ENCODE measurements at regions not wholly inside any gene's neighbourhood (a gene's known extent, or its start where the extent isn't known, plus 50 kb on each side); places are given as distances from the start of the nearest gene placed in this dataset.

DNA sequence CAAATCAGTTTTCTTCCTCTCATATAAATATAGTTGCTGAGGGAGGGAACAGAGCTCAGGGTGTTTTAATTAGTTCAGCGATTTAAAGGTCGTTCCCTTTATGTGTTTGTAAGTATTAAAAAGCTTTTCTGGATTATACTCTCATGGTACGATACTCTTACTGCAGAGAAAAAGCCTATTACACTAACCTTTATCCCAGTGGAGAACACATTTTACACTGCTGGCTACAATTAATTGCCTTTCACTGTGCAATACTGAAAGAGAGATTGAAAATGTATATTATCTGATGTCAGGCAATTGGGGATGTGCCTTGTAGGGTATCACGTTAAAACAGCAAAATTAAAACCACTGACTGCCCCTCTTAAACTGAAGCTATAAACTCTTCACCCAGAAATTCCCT, 526.9 kb upstream of the SGCG start:
- H3K23me2 ChIP-seq (ENCODE audit: low read depth, low read length), result no peaks in the 10 kb centered on the region
- no peaks in the 10 kb centered on the region for H3K79me1 ChIP-seq (ENCODE audit: low read depth, low read length)
- no peak for FAIRE-seq

More for the DNA sequence above, 526.9 kb upstream of the SGCG start:
- H4K8ac ChIP-seq (ENCODE audit: extremely low read depth, insufficient read depth, low read length), result no peak overlapping the region
- H4K91ac ChIP-seq (replicated peaks; ENCODE audit: insufficient read length, low read length), result no peak overlapping the region
- no peaks in the 10 kb centered on the region for H3K27me3 ChIP-seq (replicated peaks in 1 of 4; ENCODE audit: control insufficient read depth in 3 of 4, extremely low read depth in 1 of 4, insufficient read depth in 3 of 4, low read length in 3 of 4)
- no peak overlapping the region for H3K14ac ChIP-seq (ENCODE audit: insufficient read length)
- H2BK120ac ChIP-seq (replicated peaks; ENCODE audit: low read depth, low read length), result no peak overlapping the region
- TF ChIP-seq ZNF274 (IDR thresholded peaks at IDR 0.05; ENCODE audit: borderline replicate concordance, extremely low read depth, low read length) (no peak), SIRT6 (IDR thresholded peaks at IDR 0.05; ENCODE audit: low read length) (no peak)
- TF ChIP-seq, protein P1, sequence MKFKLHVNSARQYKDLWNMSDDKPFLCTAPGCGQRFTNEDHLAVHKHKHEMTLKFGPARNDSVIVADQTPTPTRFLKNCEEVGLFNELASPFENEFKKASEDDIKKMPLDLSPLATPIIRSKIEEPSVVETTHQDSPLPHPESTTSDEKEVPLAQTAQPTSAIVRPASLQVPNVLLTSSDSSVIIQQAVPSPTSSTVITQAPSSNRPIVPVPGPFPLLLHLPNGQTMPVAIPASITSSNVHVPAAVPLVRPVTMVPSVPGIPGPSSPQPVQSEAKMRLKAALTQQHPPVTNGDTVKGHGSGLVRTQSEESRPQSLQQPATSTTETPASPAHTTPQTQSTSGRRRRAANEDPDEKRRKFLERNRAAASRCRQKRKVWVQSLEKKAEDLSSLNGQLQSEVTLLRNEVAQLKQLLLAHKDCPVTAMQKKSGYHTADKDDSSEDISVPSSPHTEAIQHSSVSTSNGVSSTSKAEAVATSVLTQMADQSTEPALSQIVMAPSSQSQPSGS (IDR thresholded peaks at IDR 0.05; ENCODE audit: low read length), result no peak
- no peak overlapping the region for H2BK5ac ChIP-seq (ENCODE audit: low read depth, low read length)
- no peak overlapping the region for H3K4me3 ChIP-seq (ENCODE audit: extremely low read depth in 1 of 4, insufficient read depth in 2 of 4, low read depth in 3 of 4, low read length in 4 of 4)
- H2BK12ac ChIP-seq (ENCODE audit: low read depth, low read length), result no peak overlapping the region
- H3K18ac ChIP-seq (ENCODE audit: extremely low read depth, low read length), result no peak overlapping the region
- H2AK5ac ChIP-seq (ENCODE audit: low read depth, low read length), result no peak overlapping the region
- no peak overlapping the region for H3K9ac ChIP-seq (replicated peaks in 1 of 4; ENCODE audit: extremely low read depth in 1 of 4, low read depth in 3 of 4, low read length in 3 of 4)
- H3K79me2 ChIP-seq (ENCODE audit: control insufficient read depth in 1 of 2, insufficient read depth in 2 of 2, low read length in 2 of 2), result no peaks in the 10 kb centered on the region
- WGBS, 2 experiments (ENCODE audit: extremely low coverage in 1 of 2, insufficient coverage in 1 of 2, insufficient read length in 1 of 2, insufficient replicate concordance in 2 of 2, low coverage in 1 of 2, low lambda C conversion rate in 2 of 2, missing lambda C conversion rate in 1 of 2), result 96% methylated on average over 4 of the region's 4 CpGs; no CpG with 5 or more reads in 1 of the 2 experiments
- H3K9me3 ChIP-seq (ENCODE audit: insufficient read depth in 2 of 2, low read depth in 1 of 2, low read length in 1 of 2), result no peaks in the 10 kb centered on the region
- no peak overlapping the region for H3K23ac ChIP-seq (ENCODE audit: insufficient read length)
- no peak overlapping the region for H2BK15ac ChIP-seq (ENCODE audit: low read length)
- no peak for DNase-seq (ENCODE audit: low read depth in 1 of 2, low spot score in 2 of 2)
- H2AFZ ChIP-seq (ENCODE audit: low read length), result no peak overlapping the region
- no peak overlapping the region for H4K5ac ChIP-seq (ENCODE audit: insufficient read length, low read depth, low read length)
- no peak overlapping the region for H3K27ac ChIP-seq (ENCODE audit: low read depth, low read length)
- no peaks in the 10 kb centered on the region for H3K4me1 ChIP-seq (replicated peaks in 1 of 4; ENCODE audit: control insufficient read depth in 3 of 4, insufficient read depth in 4 of 4, low read length in 3 of 4)
- H3K4ac ChIP-seq (replicated peaks; ENCODE audit: insufficient read length, low read depth, low read length), result no peak overlapping the region
- ChIA-PET POLR2A (ENCODE audit: partially characterized antibody) (no interaction called here), CTCF (ENCODE audit: partially characterized antibody) (interaction anchor here (1.0 kb wide), 1 partner anchor 81 kb away, joined by 3 read pairs; no protein-coding TSS in a partner anchor)
- H3K36me3 ChIP-seq (ENCODE audit: control insufficient read depth in 2 of 4, insufficient read depth in 4 of 4, low read length in 3 of 4), result no peaks in the 10 kb centered on the region
- H2BK20ac ChIP-seq (ENCODE audit: low read length), result no peak overlapping the region
- no peak overlapping the region for H3K4me2 ChIP-seq (ENCODE audit: insufficient read depth in 1 of 2, low read depth in 2 of 2, low read length in 2 of 2)
- H4K20me1 ChIP-seq (replicated peaks in 1 of 2; ENCODE audit: control insufficient read depth in 1 of 2, insufficient read depth in 2 of 2, low read length in 2 of 2), result no peaks in the 10 kb centered on the region
- H3K56ac ChIP-seq (replicated peaks; ENCODE audit: insufficient read length, low read depth, low read length), result no peak overlapping the region
